ENCODE measurements at regions not wholly inside any gene's neighbourhood (a gene's known extent, or its start where the extent isn't known, plus 50 kb on each side); places are given as distances from the start of the nearest gene placed in this dataset.

- no peak for DNase-seq (ENCODE audit: low read depth)
Observed at GRCh38 chr9:18229992-18230676, 243.8 kb upstream of the ADAMTSL1 start.

DNA sequence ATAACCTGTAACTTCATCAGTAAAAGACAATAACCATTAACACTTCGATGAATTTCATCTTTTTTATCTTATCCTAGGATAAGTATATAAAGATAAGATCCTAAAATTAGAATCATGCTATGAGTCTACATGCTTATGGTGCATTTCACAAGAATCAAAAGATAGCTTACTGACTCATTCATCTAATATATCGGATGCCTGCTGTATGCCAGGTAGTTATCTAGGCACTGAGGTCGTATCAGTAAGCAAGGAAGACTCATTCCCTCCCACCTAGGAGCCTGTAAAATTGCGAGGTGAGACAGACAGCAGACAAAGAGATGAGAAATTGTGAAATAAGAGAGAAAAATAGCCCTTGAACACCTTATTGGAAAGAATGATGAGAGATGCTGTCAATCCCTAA is 240.6 kb upstream of the ADAMTSL1 start:
- DNase-seq (ENCODE audit: low read depth), result no peak

DNA sequence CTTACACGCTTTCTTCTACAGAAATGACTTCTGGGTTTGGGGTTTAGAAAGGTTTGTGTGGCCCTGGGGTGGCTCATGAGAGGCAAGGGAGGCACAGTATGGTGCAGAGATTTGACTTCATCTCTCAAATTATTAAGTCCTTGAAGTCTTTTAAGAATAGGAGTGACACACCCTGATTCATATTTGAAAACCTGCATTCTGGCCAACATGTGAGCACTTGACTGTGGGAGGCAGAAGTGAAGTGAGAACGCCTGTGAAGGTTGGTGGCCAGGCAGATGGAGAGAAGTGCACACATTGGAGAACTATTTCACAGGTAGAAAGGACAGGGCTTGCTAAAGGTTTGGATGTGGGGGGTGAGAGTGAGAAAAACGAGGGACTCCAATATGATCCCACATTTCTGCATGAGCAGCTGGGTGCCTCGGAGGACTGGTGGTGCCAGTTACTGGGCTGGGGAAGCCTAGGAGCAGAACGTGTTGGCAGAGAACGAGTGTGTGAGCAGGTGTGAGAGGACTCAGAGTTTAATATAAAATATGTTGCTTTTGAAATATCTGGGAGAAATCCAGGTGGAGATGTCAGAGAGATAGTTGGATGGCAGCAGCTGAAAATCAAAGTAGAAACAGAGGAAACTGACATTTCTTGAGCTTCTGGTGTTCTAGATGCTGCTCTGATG is 240.0 kb upstream of the ADAMTSL1 start:
- no peak for DNase-seq (ENCODE audit: low read depth)

- no peak for DNase-seq (ENCODE audit: low read depth)
Observed at GRCh38 chr9:18235181-18235908, 238.6 kb upstream of the ADAMTSL1 start.

DNA sequence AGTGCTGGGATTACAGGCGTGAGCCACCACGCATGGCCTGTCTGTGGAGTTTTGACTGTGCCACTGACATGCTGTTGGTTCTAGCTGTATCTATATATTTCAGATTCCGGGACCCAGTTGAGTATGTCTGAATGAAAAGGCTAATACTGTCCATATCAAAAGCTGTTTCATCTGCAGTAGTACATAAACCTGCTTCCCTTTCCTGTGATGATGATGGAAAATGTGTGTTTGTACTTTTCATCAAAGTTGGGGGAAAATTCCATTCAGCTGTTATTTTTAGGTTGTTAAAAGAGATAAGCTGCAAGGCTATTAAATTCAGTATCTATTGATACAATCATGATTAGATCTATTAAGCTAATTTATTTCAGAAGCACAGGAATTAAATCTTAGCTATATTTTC is 237.6 kb upstream of the ADAMTSL1 start:
- no peak for DNase-seq (ENCODE audit: low read depth)

DNA sequence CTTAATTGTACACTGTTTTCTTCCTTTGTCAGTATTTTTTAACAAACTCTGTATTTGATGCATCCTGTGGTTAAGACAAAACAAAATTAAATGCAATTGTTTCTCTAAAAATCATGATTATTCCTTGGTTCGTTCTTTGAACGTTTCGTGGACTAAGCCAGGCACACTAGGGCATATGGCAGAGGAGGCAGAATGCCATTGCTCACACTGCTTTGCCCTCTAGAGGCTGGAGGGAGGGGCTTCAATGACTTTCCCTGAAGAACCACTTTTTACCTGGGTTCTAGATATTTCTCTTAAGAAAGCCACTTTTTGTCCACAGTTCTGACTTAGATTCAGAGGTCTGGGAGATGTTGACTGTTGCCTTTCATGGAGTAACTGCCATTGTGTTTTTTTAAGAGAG is 236.2 kb upstream of the ADAMTSL1 start:
- DNase-seq (ENCODE audit: low read depth), result no peak

GRCh38 chr9:18238254-18238653 is 235.7 kb upstream of the ADAMTSL1 start:
- peak; percentile 78 for DNase-seq (ENCODE audit: low read depth)

- DNase-seq (ENCODE audit: low read depth), result peak; percentile 60
Observed at GRCh38 chr9:18238752-18239447, 235.1 kb upstream of the ADAMTSL1 start.

GRCh38 chr9:18240213-18240612 is 233.7 kb upstream of the ADAMTSL1 start:
- DNase-seq (ENCODE audit: low read depth), result no peak

DNA sequence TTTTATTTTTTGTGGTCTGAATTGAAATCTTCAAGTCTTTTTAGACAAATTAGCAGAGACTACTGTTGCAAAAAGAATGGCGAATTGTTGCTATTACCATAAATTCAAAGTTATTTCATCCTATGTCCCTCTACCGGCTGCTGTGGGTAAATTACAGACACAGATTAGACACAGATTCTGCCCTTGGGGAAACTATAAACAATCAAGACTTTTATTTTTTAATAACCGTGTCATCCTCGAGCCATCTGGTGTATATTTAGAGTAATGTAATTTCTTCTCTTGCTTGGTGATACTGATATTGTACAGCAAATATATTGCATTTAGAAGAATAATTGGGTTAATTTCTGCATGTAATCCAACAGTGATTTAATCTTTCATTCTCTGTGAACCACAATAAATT is 228.0 kb upstream of the ADAMTSL1 start:
- no peak for DNase-seq (ENCODE audit: low read depth)

DNA sequence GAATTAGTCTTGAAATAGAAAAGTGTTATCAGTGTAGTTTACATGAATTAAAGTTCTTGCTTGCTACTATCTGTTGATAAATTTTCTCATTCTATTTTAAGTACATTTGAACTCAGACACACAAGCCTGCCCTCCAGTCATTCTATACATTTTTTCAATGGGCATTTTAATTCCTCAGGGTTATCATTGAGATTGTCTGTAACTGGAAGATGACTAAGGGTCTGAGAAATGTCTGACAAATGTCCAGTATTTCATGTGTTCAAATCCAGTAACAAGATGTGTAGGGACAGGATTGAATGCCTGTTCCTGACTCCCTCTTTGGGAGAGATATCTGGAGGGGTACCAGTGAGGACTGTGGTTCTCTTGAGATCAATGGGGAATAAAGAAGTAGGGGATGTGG is 223.9 kb upstream of the ADAMTSL1 start:
- no peak for DNase-seq (ENCODE audit: low read depth)

GRCh38 chr9:18253950-18254349 is 220.0 kb upstream of the ADAMTSL1 start:
- DNase-seq (ENCODE audit: low read depth), result no peak

DNA sequence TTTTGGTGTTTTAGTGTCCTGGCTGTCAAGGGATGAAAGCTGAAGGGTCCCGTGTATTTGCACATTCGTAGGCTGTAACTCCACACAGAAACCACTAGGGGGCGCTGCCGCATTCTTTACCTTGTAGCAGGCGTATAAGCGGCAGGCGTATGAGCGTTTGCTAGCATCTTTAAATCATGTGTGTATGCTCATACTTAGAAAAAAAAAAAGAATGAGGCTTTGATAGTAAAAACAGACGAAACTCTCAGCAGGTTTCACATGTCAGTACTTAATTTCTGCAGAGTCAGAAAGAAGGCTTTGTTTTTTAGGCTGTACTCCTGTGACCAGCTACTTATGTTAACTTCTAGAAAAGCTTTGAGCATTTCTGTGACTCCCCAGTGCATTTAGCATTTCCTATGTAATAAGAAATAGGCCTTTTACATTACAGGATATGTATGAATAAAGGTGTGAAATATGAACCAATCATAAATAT is 218.8 kb upstream of the ADAMTSL1 start:
- peak; percentile 81 for DNase-seq (ENCODE audit: low read depth)

DNA sequence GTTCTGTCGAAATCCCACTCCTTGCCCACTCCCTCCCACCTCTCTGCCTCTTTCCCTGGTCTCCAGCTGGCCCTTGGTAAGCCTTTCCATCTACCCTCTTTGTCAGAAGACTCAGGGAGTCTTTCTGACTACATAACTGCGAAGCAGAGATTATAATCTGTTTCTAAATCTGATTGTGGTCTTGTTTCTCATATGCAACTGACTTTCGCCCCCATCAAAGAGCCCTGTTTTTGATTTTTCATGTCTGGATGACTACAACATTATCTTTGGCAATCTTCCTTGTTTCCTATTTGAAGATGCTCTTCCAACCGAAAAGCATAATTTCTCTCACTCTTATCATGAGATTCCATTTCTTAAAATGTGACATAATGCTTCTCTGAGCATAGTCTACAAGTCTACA is 218.2 kb upstream of the ADAMTSL1 start:
- no peak for DNase-seq (ENCODE audit: low read depth)

DNA sequence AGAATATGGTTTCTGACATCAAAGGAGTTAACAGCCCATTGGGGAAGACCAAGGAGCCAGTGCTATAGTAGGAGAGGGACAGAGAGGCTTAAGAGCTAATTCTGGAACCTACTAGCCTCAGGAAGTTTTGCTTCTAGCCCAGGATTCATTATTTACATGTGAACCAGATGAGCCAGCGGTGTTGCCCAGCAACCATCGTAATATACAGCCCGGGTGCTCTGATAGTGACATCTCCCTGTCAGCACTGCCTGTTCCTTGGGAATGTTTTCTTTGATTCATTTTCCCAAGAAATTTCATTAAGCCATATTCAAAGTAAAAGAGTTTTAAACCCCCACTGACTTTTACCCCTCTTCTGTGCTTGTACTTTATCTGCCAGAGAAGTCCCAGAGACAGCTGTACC is 217.4 kb upstream of the ADAMTSL1 start:
- DNase-seq (ENCODE audit: low read depth), result peak; percentile 40

GRCh38 chr9:18260521-18260920 is 213.4 kb upstream of the ADAMTSL1 start:
- peak; percentile 94 for DNase-seq (ENCODE audit: low read depth)

DNA sequence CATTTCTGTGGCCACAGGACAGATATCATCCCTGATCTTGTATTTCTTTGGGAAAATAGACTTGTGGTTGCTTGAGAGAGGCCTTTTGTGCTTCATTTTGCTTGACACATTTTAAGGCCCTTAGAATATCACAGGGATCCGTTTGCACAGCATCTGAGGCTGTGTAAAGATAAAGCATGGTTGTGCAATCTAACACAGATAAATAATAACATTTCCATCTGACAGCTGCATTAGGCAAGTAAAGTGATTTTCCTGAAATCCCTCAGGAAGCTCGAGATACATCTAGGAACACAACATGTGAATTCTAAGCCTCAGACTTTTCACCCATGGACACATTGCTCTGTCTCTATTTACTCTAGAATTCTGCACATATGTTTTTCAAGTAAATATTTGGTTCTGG is 212.8 kb upstream of the ADAMTSL1 start:
- peak; percentile 41 for DNase-seq (ENCODE audit: low read depth)

DNA sequence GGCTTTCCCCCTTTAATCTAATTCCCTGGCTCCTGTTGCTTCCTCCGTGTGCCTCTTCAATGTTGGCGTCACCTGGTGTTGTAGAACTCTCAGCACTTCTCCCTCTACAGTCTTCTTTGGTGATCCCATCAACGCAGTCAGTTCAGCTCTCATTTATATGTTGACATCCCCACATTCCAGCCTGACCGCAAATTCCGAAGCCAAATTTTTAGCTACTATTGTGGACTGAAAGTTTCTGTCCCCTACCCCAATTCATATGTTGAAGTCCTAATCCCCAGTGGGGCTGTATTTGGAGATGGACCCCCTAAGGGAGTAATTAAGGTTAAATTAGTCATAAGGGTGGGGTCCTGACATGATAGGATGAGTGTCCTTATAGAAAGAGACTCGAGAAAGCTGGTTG is 210.6 kb upstream of the ADAMTSL1 start:
- no peak for DNase-seq (ENCODE audit: low read depth)

- peak; percentile 95 for DNase-seq (ENCODE audit: low read depth)
Observed at GRCh38 chr9:18268381-18268780, 205.6 kb upstream of the ADAMTSL1 start.

DNA sequence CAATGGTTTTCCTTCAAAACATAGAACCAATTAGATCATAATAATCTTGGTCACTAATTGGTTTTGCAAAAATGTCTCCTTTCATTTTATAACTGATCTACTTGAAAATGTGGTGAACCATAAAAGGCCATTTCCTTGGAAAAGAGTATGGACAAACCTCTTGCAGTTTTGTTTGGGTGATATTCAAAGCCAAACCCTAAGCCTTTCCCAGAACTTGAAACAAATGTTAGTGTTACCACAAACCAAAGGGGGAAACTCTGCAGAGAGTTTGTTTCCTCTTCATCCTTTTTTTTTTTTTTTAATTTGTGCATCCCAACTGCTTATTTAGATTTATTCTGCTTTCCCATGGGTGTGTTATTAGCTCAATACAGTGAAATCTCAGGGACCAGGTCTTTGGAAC is 204.4 kb upstream of the ADAMTSL1 start:
- peak; percentile 65 for DNase-seq (ENCODE audit: low read depth)

- DNase-seq (ENCODE audit: low read depth), result peak; percentile 45
Observed at GRCh38 chr9:18274693-18275092, 199.3 kb upstream of the ADAMTSL1 start.
